ENCODE measurements at regions not wholly inside any gene's neighbourhood (a gene's known extent, or its start where the extent isn't known, plus 50 kb on each side); places are given as distances from the start of the nearest gene placed in this dataset.
"Not testable (repeated sequence)": the region's sequence is repeated elsewhere in the genome, so short reads cannot be mapped to it uniquely, and the experiment has no call there.

DNA sequence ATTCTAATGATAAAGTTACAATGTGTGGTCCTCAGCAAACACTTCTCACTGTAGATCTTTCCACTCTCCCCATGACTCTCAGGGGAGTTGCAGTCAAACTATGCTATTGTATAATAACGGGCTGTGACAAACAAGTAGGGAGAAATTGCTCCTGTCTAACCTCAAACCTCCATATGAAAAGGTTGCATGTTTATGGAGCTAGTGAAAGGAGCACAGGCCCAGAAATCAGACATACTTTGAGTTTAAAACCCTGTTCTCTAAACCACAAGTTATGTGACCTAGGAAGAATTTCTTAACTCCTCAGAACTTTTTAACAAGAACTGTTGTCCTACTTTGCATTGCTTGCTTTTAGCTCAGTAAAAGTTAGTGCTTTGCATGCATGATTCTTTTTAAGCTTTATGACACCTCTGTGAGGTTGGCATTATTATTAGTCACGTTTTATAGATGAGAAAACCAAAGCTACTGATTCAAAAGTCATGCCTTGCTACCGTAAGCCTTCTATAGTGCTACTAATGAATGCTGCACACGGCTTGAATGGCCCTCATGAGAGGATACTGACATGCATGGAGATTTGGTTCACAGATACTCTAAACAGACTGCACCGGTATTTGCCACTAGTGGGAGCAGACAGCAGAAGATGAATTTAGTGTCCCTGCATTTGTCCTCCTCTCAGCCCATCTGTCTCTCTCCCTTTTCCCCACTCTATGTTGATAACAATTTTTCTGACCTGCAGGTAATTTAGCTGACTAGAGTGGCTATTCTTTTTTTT, 129.5 kb upstream of the PCGF5 start:
- H3K36me3 ChIP-seq = no peaks in the 10 kb centered on the region

DNA sequence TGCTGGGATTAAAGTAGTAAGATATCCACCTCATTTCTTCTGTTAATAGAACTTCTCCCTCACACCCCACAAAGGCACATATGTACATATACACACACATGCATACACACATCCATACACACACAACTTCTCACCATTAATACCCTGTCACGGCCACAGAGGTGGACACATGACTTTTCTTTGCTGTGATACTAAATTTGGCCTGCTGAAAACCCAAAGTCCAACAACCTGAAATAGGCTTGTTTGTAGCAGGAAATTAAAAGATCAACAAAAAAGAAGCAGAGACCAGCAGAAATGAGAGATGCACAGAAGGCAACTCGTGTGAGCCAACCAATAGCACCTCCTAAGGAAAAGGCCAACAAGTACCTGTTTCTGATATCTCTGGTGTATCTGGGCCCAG, 128.7 kb upstream of the PCGF5 start:
- no peak for DNase-seq (ENCODE audit: low spot score in 2 of 2)
- TF ChIP-seq, protein P1, sequence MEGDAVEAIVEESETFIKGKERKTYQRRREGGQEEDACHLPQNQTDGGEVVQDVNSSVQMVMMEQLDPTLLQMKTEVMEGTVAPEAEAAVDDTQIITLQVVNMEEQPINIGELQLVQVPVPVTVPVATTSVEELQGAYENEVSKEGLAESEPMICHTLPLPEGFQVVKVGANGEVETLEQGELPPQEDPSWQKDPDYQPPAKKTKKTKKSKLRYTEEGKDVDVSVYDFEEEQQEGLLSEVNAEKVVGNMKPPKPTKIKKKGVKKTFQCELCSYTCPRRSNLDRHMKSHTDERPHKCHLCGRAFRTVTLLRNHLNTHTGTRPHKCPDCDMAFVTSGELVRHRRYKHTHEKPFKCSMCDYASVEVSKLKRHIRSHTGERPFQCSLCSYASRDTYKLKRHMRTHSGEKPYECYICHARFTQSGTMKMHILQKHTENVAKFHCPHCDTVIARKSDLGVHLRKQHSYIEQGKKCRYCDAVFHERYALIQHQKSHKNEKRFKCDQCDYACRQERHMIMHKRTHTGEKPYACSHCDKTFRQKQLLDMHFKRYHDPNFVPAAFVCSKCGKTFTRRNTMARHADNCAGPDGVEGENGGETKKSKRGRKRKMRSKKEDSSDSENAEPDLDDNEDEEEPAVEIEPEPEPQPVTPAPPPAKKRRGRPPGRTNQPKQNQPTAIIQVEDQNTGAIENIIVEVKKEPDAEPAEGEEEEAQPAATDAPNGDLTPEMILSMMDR (IDR thresholded peaks at IDR 0.05) = no peak
- TF ChIP-seq EP300 (IDR thresholded peaks at IDR 0.05) = no peak
- TF ChIP-seq POLR2AphosphoS5 (IDR thresholded peaks at IDR 0.05) = no peak
- TF ChIP-seq POLR2A (IDR thresholded peaks at IDR 0.05) = no peak
- 91% methylated on average over 2 of the region's 2 CpGs for WGBS

More for the DNA sequence above, 129.5 kb upstream of the PCGF5 start:
- no peak overlapping the region for H3K27ac ChIP-seq
- no peak overlapping the region for H3K4me3 ChIP-seq
- no peak for DNase-seq (ENCODE audit: low spot score in 2 of 2)
- no peaks in the 10 kb centered on the region for H3K4me1 ChIP-seq
- H3K27me3 ChIP-seq = no peaks in the 10 kb centered on the region
- H3K9me3 ChIP-seq = no peaks in the 10 kb centered on the region
- WGBS = 72% methylated on average over 5 of the region's 5 CpGs
- TF ChIP-seq, protein P1 (IDR thresholded peaks at IDR 0.05) = no peak
- no peak for TF ChIP-seq EP300 (IDR thresholded peaks at IDR 0.05)
- TF ChIP-seq POLR2A (IDR thresholded peaks at IDR 0.05) = no peak
- TF ChIP-seq POLR2AphosphoS5 (IDR thresholded peaks at IDR 0.05) = no peak

DNA sequence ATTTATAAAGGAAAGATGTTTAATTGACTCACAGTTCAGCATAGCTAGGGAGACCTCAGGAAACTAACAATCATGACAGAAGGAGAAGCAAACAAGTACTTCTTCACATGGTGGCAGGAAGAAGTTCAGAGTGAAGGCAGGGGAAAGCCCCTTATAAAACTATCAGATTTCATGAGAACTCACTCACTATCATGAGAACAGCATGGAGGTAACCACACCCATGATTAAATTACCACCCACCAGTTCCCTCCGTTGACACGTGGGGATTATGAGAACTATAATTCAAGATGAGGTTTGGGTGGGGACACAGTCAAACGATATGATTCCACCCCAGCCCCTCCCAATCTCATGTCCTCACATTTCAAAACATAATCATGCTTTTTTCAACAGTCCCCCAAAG, 124.2 kb upstream of the PCGF5 start:
- 26% methylated on average over 3 of the region's 3 CpGs for WGBS
- Histone ChIP-seq H3K27me3 (no peaks in the 10 kb centered on the region), H3K36me3 (no peaks in the 10 kb centered on the region), H3K9me3 (no peaks in the 10 kb centered on the region), H3K4me1 (no peaks in the 10 kb centered on the region), H3K4me3 (no peak overlapping the region), H3K27ac (no peak overlapping the region)
- TF ChIP-seq, protein P1 (IDR thresholded peaks at IDR 0.05) = no peak
- TF ChIP-seq POLR2A (IDR thresholded peaks at IDR 0.05) (no peak), EP300 (IDR thresholded peaks at IDR 0.05) (no peak), POLR2AphosphoS5 (IDR thresholded peaks at IDR 0.05) (no peak)
- DNase-seq (ENCODE audit: low spot score in 2 of 2) = no peak

More for the DNA sequence above, 128.7 kb upstream of the PCGF5 start:
- Histone ChIP-seq H3K27ac (no peak overlapping the region), H3K27me3 (no peaks in the 10 kb centered on the region), H3K4me1 (no peaks in the 10 kb centered on the region), H3K36me3 (no peaks in the 10 kb centered on the region), H3K9me3 (no peaks in the 10 kb centered on the region), H3K4me3 (no peak overlapping the region)

DNA sequence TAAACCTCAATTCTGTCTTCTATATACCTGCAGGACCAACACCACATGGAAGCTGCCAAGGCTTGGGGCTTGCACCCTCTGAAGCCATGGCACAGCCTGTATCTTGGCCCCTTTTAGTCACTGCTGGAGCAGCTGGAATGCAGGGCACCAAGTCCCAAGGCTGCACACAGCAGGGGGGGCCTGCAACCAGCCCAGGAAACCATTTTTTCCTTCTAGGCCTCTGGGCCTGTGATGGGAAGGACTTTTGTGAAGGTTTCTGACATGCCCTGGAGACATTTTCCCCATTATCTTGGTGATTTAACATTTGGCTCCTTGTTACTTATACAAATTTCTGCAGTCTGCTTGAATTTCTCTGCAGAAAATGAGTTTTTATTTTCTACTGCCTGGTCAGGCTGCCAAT, 123.2 kb upstream of the PCGF5 start:
- Histone ChIP-seq H3K4me1 (no peaks in the 10 kb centered on the region), H3K36me3 (no peaks in the 10 kb centered on the region), H3K4me3 (no peak overlapping the region), H3K9me3 (no peaks in the 10 kb centered on the region), H3K27me3 (no peaks in the 10 kb centered on the region), H3K27ac (no peak overlapping the region)
- DNase-seq (ENCODE audit: low spot score in 2 of 2) = no peak
- no peak for TF ChIP-seq POLR2A (IDR thresholded peaks at IDR 0.05)

DNA sequence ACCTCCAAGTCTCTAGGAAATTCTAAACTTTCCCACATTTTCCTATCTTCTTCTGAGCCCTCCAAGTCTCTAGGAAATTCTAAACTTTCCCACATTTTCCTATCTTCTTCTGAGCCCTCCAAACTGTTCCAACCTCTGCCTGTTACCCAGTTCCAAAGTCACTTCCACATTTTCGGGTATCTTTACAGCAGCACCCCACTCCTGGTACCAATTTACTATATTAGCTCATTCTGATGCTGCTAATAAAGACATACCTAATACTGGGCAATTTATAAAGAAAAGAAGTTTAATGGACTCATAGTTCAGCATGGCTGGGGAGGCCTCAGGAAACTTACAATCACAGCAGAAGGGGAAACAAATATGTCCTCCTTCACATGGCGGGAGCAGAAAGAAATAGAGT, 122.4 kb upstream of the PCGF5 start:
- not testable (repeated sequence) for H3K36me3 ChIP-seq; H3K4me3 ChIP-seq; DNase-seq (ENCODE audit: low spot score in 2 of 2); H3K27ac ChIP-seq; H3K27me3 ChIP-seq; H3K9me3 ChIP-seq; H3K4me1 ChIP-seq
- WGBS = 89% methylated on average over 2 of the region's 2 CpGs

DNA sequence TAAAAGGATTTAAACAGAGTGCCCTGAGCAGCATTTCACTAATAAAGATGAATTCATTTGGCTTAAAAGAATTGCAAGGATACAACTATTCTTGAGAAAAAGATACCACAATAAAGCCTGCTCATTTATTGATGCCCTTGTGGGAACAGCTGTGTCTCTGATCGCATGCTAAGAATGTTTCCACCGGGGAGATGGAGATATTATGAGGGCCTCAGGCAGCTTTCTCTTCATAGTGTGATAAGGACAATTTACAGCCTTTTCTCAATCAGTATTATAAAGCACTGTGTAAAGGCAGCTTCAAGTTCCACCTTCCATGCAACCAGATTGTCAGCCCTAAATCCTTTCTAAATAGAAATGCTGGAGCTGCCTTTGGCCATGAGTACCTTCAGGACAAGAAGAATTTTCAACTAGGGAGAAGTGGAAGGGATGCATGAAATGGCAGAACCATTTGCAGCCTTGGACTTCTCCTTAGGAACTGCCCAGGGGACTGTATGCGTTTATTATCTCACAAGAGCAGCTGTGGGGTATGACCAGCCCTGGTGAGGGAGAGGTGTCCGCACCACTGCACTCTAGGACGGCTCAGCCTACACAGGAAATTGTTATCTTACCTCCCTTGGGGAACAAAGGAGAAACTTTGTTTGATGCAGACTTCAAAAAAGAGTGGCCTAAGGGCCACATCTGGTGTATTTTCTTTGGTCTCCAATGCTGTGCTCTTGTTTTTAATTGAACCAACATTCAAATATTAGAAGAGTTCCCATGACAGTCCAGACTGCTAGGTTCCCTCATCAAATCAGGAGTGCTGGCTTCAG, 116.9 kb upstream of the PCGF5 start:
- no peak for DNase-seq (ENCODE audit: low spot score in 2 of 2)
- no peaks in the 10 kb centered on the region for H3K36me3 ChIP-seq
- TF ChIP-seq POLR2AphosphoS5 (IDR thresholded peaks at IDR 0.05) = no peak
- TF ChIP-seq EP300 (IDR thresholded peaks at IDR 0.05) = no peak
- 48% methylated on average over 5 of the region's 5 CpGs for WGBS
- H3K4me3 ChIP-seq = no peak overlapping the region
- no peaks in the 10 kb centered on the region for H3K4me1 ChIP-seq
- H3K27ac ChIP-seq = no peak overlapping the region
- H3K9me3 ChIP-seq = no peaks in the 10 kb centered on the region
- H3K27me3 ChIP-seq = no peaks in the 10 kb centered on the region

Measured in suprapubic skin (tissue), 4 donors.